ENCODE measurements at regions not wholly inside any gene's neighbourhood (a gene's known extent, or its start where the extent isn't known, plus 50 kb on each side); places are given as distances from the start of the nearest gene placed in this dataset.

- Histone ChIP-seq H3K4me1 (no peaks in the 10 kb centered on the region), H3K4me3 (no peak overlapping the region), H3K36me3 (no peaks in the 10 kb centered on the region), H3K27ac (no peak overlapping the region), H3K9me3 (no peaks in the 10 kb centered on the region), H3K27me3 (no peaks in the 10 kb centered on the region)
- TF ChIP-seq CTCF (IDR thresholded peaks at IDR 0.05), result no peak
- ATAC-seq, result no peak
- no peak for DNase-seq
- intact Hi-C loops (cut with DNase I), result no loop called here
These were observed 228.2 kb upstream of the SFSWAP start for GRCh38 chr12:131482686-131483085.

- H3K27me3 ChIP-seq, result no peaks in the 10 kb centered on the region
- no peaks in the 10 kb centered on the region for H3K9me3 ChIP-seq
- H3K36me3 ChIP-seq, result no peaks in the 10 kb centered on the region
- no peak overlapping the region for H3K4me3 ChIP-seq
- DNase-seq (no peak), ATAC-seq (no peak)
- TF ChIP-seq CTCF (IDR thresholded peaks at IDR 0.05), result no peak
- no peaks in the 10 kb centered on the region for H3K4me1 ChIP-seq
- no peak overlapping the region for H3K27ac ChIP-seq
- intact Hi-C loops (cut with DNase I), result no loop called here
These were observed 224.2 kb upstream of the SFSWAP start for GRCh38 chr12:131486451-131487230.

- no peak overlapping the region for H3K27ac ChIP-seq
- peak; percentile 96 for ATAC-seq
- no peaks in the 10 kb centered on the region for H3K9me3 ChIP-seq
- intact Hi-C loops (cut with DNase I), result no loop called here
- no peak overlapping the region for H3K4me3 ChIP-seq
- no peak for TF ChIP-seq CTCF (IDR thresholded peaks at IDR 0.05)
- H3K4me1 ChIP-seq, result no peaks in the 10 kb centered on the region
- no peaks in the 10 kb centered on the region for H3K27me3 ChIP-seq
- no peaks in the 10 kb centered on the region for H3K36me3 ChIP-seq
- peak in 1 of 4 donors; percentile 2 for DNase-seq
These were observed 223.3 kb upstream of the SFSWAP start for GRCh38 chr12:131487388-131488124.

GRCh38 chr12:131489718-131490117, 221.2 kb upstream of the SFSWAP start:
- Histone ChIP-seq H3K27me3 (peaks cover 0 to 7% of the 10 kb centered on the region in 2 donors), H3K9me3 (no peaks in the 10 kb centered on the region), H3K4me3 (no peak overlapping the region), H3K36me3 (no peaks in the 10 kb centered on the region), H3K4me1 (no peaks in the 10 kb centered on the region), H3K27ac (no peak overlapping the region)
- no peak for TF ChIP-seq CTCF (IDR thresholded peaks at IDR 0.05)
- DNase-seq (no peak), ATAC-seq (no peak)
- intact Hi-C loops (cut with DNase I), result no loop called here

- Histone ChIP-seq H3K27ac (no peak overlapping the region), H3K27me3 (peaks cover 0 to 7% of the 10 kb centered on the region in 2 donors), H3K36me3 (no peaks in the 10 kb centered on the region), H3K9me3 (no peaks in the 10 kb centered on the region), H3K4me1 (no peaks in the 10 kb centered on the region), H3K4me3 (no peak overlapping the region)
- DNase-seq (no peak), ATAC-seq (no peak)
- intact Hi-C loops (cut with DNase I), result no loop called here
- TF ChIP-seq CTCF (IDR thresholded peaks at IDR 0.05), result no peak
These were observed 219.7 kb upstream of the SFSWAP start for GRCh38 chr12:131491155-131491554.

All from left lung (tissue), 4 donors.